VCaP (cell line): ENCODE measurements at regions not wholly inside any gene's neighbourhood (a gene's known extent, or its start where the extent isn't known, plus 50 kb on each side); places are given as distances from the start of the nearest gene placed in this dataset.

Experiments
- H3K27ac ChIP-seq: fragments of 450-650 bp; 2 replicates; pipeline ENCODE4 v1.5.1; 2017
- TF ChIP-seq, protein P1 (sequence below): fragments of 450-650 bp; conservative IDR thresholded peaks from 2 replicates; pipeline ENCODE4 v1.5.1; 2017; ENCODE audit warnings: mild to moderate bottlenecking, moderate library complexity

- TF ChIP-seq, protein P1, sequence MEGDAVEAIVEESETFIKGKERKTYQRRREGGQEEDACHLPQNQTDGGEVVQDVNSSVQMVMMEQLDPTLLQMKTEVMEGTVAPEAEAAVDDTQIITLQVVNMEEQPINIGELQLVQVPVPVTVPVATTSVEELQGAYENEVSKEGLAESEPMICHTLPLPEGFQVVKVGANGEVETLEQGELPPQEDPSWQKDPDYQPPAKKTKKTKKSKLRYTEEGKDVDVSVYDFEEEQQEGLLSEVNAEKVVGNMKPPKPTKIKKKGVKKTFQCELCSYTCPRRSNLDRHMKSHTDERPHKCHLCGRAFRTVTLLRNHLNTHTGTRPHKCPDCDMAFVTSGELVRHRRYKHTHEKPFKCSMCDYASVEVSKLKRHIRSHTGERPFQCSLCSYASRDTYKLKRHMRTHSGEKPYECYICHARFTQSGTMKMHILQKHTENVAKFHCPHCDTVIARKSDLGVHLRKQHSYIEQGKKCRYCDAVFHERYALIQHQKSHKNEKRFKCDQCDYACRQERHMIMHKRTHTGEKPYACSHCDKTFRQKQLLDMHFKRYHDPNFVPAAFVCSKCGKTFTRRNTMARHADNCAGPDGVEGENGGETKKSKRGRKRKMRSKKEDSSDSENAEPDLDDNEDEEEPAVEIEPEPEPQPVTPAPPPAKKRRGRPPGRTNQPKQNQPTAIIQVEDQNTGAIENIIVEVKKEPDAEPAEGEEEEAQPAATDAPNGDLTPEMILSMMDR: no peak
Observed at GRCh38 chr6:22709803-22710202, 140.4 kb downstream of the HDGFL1 start.

DNA sequence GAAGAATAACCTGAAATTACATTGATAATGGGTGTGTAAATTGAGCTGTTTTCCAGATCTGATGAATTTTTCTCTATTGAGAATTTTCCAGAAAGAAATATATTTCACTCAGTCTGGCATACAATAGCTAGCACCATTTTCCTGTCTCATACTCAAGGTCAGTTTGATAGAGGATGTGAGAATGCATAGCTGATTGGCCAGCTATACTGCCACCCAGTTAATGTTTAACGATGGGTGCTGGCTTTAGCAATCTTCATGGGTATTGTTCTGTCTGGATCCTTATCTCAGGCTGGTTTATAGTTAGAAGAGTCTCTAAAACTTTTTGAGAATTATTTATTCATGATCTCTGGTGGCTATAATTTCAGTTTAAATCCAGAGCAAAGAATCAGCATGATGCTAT, 147.4 kb downstream of the HDGFL1 start:
- no peak overlapping the region for H3K27ac ChIP-seq
- TF ChIP-seq, protein P1: no peak

More at GRCh38 chr6:22709803-22710202, 140.4 kb downstream of the HDGFL1 start:
- H3K27ac ChIP-seq: no peak overlapping the region

- peak overlapping the region; percentile 44 for H3K27ac ChIP-seq
- TF ChIP-seq, protein P1: no peak
Observed at GRCh38 chr6:22717915-22718314, 148.5 kb downstream of the HDGFL1 start.

GRCh38 chr6:22722913-22723312, 153.5 kb downstream of the HDGFL1 start:
- H3K27ac ChIP-seq: no peak overlapping the region
- TF ChIP-seq, protein P1: no peak

GRCh38 chr6:22726966-22727365, 157.6 kb downstream of the HDGFL1 start:
- H3K27ac ChIP-seq: no peak overlapping the region
- TF ChIP-seq, protein P1: no peak

DNA sequence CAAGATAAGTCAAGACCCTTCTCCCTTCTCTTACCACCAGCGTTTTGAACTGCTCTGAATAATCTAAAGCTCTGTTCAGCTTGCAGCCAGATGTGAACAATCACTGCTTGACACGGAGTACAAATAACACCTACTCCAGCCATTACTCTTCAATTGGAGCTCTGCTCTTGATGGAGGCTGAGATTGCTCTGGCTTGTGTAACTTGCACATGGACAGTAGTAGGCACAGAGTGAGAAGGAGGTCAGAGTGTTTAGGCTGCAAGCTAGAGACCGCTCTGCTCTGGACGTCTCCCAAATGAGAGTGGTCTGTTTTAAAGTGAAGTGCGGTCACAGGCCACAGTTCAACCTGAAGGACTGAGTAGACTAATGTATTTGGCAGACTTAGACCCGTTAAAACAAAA, 158.3 kb downstream of the HDGFL1 start:
- TF ChIP-seq, protein P1: no peak
- H3K27ac ChIP-seq: no peak overlapping the region

- no peak overlapping the region for H3K27ac ChIP-seq
Observed at GRCh38 chr6:22732176-22732970, 163.0 kb downstream of the HDGFL1 start.

More at GRCh38 chr6:22732176-22732970, 163.0 kb downstream of the HDGFL1 start:
- TF ChIP-seq, protein P1: no peak
